A549 (cell line): ENCODE measurements at regions not wholly inside any gene's neighbourhood (a gene's known extent, or its start where the extent isn't known, plus 50 kb on each side); places are given as distances from the start of the nearest gene placed in this dataset.

ENCODE experiments used
- ATAC-seq, 2 experiments: fragments of 200-7000 bp in 1 of 2; fragments of >200 bp in 1 of 2; cut with Nextera tagmentation in 1 of 2; cut with Tn5 transposase in 1 of 2; 3 replicates each; pipeline versions ENCODE4 v1.8.0 to v1.9.1; 2018 to 2020; ENCODE audit warnings: mild to moderate bottlenecking in 1 of 2, moderate library complexity in 1 of 2
- CTCF ChIA-PET: fragments of 300-600 bp; sonication (Branson Sonifier 250); formaldehyde crosslinking; extraction: SDS; loops from one replicate; lab custom pipeline; 2021; ENCODE audit warnings: antibody characterized with exemption, inconsistent platforms; lab: Yijun Ruan, JAX
- POLR2A ChIA-PET: fragments of 350-600 bp; formaldehyde crosslinking; extraction: SDS; loops from one replicate; lab custom pipeline; 2021; ENCODE audit warnings: antibody characterized with exemption, inconsistent platforms; lab: Yijun Ruan, JAX
- DNase-seq, 2 experiments: peaks; one replicate each; pipeline versions ENCODE4 v3.0.0 to v3.0.0-alpha.2; 2011 to 2016; ENCODE audit warnings: low read depth in 1 of 2, low spot score in 1 of 2
- FAIRE-seq: peaks from 2 replicates; lab custom pipeline; 2011; peaks lifted over from hg19 to GRCh38; lab: Jason Lieb, UNC
- H3K27ac ChIP-seq, 2 experiments: fragments of >200 bp; sonication (Bioruptor Twin); formaldehyde crosslinking; 3 replicates each; pipeline ENCODE4 v1.5.1; 2016 to 2017
- H3K4me1 ChIP-seq: fragments of >200 bp; sonication (Bioruptor Twin); formaldehyde crosslinking; 3 replicates; pipeline ENCODE4 v1.6.1; 2016
- H3K4me2 ChIP-seq: fragments of >200 bp; sonication (Bioruptor Twin); formaldehyde crosslinking; 3 replicates; pipeline ENCODE4 v1.6.1; 2016
- H3K4me3 ChIP-seq: fragments of >200 bp; sonication (Bioruptor Twin); formaldehyde crosslinking; 3 replicates; pipeline ENCODE4 v1.5.1; 2016
- H3K9me3 ChIP-seq: fragments of >200 bp; sonication (Bioruptor Twin); formaldehyde crosslinking; 3 replicates; pipeline ENCODE4 v1.6.1; 2016
- CBX2 ChIP-seq: fragments of 200-600 bp; sonication (generic); IDR thresholded peaks from 2 replicates; pipeline ENCODE4 v1.6.1; 2016; ENCODE audit warnings: low read depth, mild to moderate bottlenecking, borderline replicate concordance
- CBX8 ChIP-seq: fragments of 200-600 bp; sonication (generic); IDR thresholded peaks from 2 replicates; pipeline ENCODE4 v1.6.1; 2016
- CHD2 ChIP-seq: fragments of 150-350 bp; IDR thresholded peaks from 2 replicates; pipeline ENCODE4 v1.6.1; 2014; ENCODE audit warnings: low read length; ENCODE audit not compliant: partially characterized antibody
- EHF ChIP-seq: fragments of 250-450 bp; sonication (Bioruptor Pico); IDR thresholded peaks from 2 replicates; pipeline ENCODE4 v1.5.0; 2020; ENCODE audit warnings: mild to moderate bottlenecking
- EHMT2 ChIP-seq: fragments of 200-600 bp; sonication (generic); IDR thresholded peaks from 2 replicates; pipeline ENCODE4 v1.6.1; 2016; ENCODE audit warnings: antibody characterized with exemption, low read depth, mild to moderate bottlenecking, moderate library complexity
- EP300 ChIP-seq, 2 experiments: fragments of >200 bp; sonication (Bioruptor Twin); formaldehyde crosslinking; IDR thresholded peaks; 2 replicates in 1 of 2; 3 replicates in 1 of 2; pipeline ENCODE4 v1.6.1; 2016 to 2017
- ESRRA ChIP-seq: fragments of 150-350 bp; IDR thresholded peaks from 2 replicates; pipeline ENCODE4 v1.6.1; 2014; ENCODE audit warnings: mild to moderate bottlenecking, low read length, borderline replicate concordance
- HDAC2 ChIP-seq: fragments of 200-600 bp; sonication (generic); IDR thresholded peaks from 2 replicates; pipeline ENCODE4 v1.6.1; 2016
- HOXA7 ChIP-seq: fragments of 250-450 bp; sonication (Bioruptor Pico); IDR thresholded peaks from 2 replicates; pipeline ENCODE4 v1.5.0; 2020; ENCODE audit warnings: mild to moderate bottlenecking, moderate library complexity
- HOXB5 ChIP-seq: fragments of 250-450 bp; sonication (Bioruptor Pico); IDR thresholded peaks from 2 replicates; pipeline ENCODE4 v1.5.0; 2020; ENCODE audit warnings: mild to moderate bottlenecking, moderate library complexity
- KDM1A ChIP-seq: fragments of 200-600 bp; sonication (generic); IDR thresholded peaks from 2 replicates; pipeline ENCODE4 v1.6.1; 2016; ENCODE audit warnings: low read depth, mild to moderate bottlenecking
- MAFK ChIP-seq: fragments of 450-650 bp; IDR thresholded peaks from 2 replicates; pipeline ENCODE4 v1.6.1; 2014; ENCODE audit not compliant: partially characterized antibody
- MYC ChIP-seq: IDR thresholded peaks from 2 replicates; pipeline ENCODE4 v1.6.1; 2012; ENCODE audit warnings: mild to moderate bottlenecking, inconsistent platforms, low read length, improper control_type of control experiment, borderline replicate concordance
- NPAS2 ChIP-seq: fragments of 250-450 bp; sonication (Bioruptor Pico); IDR thresholded peaks from 2 replicates; pipeline ENCODE4 v1.8.0; 2022; ENCODE audit warnings: mild to moderate bottlenecking, moderate library complexity, borderline replicate concordance
- POLR2A ChIP-seq: IDR thresholded peaks from 2 replicates; pipeline ENCODE4 v1.6.1; 2012; ENCODE audit warnings: mild to moderate bottlenecking, low read length
- POLR2AphosphoS2 ChIP-seq: conservative IDR thresholded peaks from 2 replicates; pipeline ENCODE4 v1.6.1; 2012; ENCODE audit warnings: low read length, improper control_type of control experiment, inconsistent platforms
- RARB ChIP-seq: fragments of 250-450 bp; sonication (Bioruptor Pico); IDR thresholded peaks from 2 replicates; pipeline ENCODE4 v1.8.0; 2021; ENCODE audit warnings: mild to moderate bottlenecking, moderate library complexity
- SMC3 ChIP-seq: fragments of >200 bp; sonication (Bioruptor Twin); formaldehyde crosslinking; IDR thresholded peaks from 3 replicates; pipeline ENCODE4 v1.6.1; 2018; ENCODE audit warnings: inconsistent platforms
- SREBF2 ChIP-seq: fragments of 450-650 bp; IDR thresholded peaks from 2 replicates; pipeline ENCODE4 v1.6.1; 2014; ENCODE audit warnings: mild to moderate bottlenecking, moderate library complexity
- TFCP2L1 ChIP-seq: fragments of 250-450 bp; sonication (Bioruptor Pico); IDR thresholded peaks from 2 replicates; pipeline ENCODE4 v1.5.0; 2021; ENCODE audit warnings: mild to moderate bottlenecking
- ZFP36 ChIP-seq: fragments of 450-650 bp; IDR thresholded peaks from 2 replicates; pipeline ENCODE4 v1.6.1; 2014; ENCODE audit warnings: borderline replicate concordance; ENCODE audit not compliant: partially characterized antibody
- ZNF302 ChIP-seq: fragments of 250-450 bp; sonication (Bioruptor Pico); IDR thresholded peaks from 2 replicates; pipeline ENCODE4 v1.9.0; 2021; ENCODE audit warnings: inconsistent platforms, mild to moderate bottlenecking, moderate library complexity
- ZSCAN20 ChIP-seq: fragments of 250-450 bp; sonication (Bioruptor Pico); IDR thresholded peaks from 2 replicates; pipeline ENCODE4 v1.8.0; 2022; ENCODE audit warnings: mild to moderate bottlenecking, moderate library complexity
- WGBS: methylation state at CpG from one replicate; pipeline ENCODE4 v1.1.6; 2017; ENCODE audit errors: missing lambda C conversion rate; 5-methylcytosine and 5-hydroxymethylcytosine counted together
- TF ChIP-seq, protein P1 (sequence below): fragments of 200-600 bp; sonication (generic); IDR thresholded peaks from 2 replicates; pipeline ENCODE4 v1.6.1; 2016; ENCODE audit warnings: antibody characterized with exemption, mild to moderate bottlenecking, moderate library complexity
- TF ChIP-seq, protein P2 (sequence below): IDR thresholded peaks from 2 replicates; pipeline ENCODE4 v1.6.1; 2012
- TF ChIP-seq, protein P3 (sequence below): fragments of >200 bp; sonication (Bioruptor Twin); formaldehyde crosslinking; IDR thresholded peaks from 3 replicates; pipeline ENCODE4 v1.6.1; 2016
- TF ChIP-seq, protein P4 (sequence below): IDR thresholded peaks from 2 replicates; pipeline ENCODE4 v1.6.1; 2012

DNA sequence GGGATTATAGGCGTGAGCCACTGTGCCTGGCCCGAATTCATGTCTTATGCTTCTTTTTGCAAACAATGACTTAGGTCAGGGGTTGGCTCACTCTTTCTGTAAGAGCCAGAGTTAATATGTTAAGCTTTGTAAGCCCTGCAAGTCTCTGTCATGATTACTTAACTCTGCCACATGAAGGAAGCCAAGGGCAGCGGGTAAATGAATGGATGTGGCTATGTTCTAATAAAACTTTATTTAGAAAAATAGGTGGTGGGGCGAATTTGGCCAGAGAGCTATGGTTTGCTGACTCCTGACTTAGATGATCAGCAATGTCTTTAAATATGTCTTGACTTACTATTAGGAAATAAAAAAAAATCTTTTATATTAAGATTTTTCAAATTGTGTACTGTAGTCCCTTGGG, 114.9 kb upstream of the ZFP64 start:
- no peak for ATAC-seq
- ChIA-PET CTCF (interaction anchor here (0.8 kb wide), 1 partner anchor 32 kb away, joined by 3 read pairs; no protein-coding TSS in a partner anchor), POLR2A (no interaction called here)

DNA sequence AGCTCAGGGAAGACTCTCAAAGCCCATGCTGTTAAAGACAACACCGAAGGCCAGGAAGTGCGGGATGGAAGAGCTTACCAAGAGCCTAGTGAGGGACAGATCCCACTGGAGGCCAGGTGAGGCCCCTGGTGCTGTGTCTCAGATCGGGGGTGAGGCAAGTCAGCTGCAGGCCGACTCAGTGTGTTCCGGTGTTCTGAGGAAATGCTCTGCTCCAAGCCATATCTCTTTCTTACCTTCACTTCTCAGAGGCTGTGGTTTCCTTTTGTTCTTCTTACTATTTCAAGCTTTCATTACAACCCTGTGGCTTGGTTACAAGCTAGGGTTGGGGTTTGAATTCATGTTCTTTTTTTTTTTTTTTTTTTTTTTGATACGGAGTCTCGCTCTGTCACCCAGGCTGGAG, 114.3 kb upstream of the ZFP64 start:
- DNase-seq = no peak
- TF ChIP-seq, protein P1, sequence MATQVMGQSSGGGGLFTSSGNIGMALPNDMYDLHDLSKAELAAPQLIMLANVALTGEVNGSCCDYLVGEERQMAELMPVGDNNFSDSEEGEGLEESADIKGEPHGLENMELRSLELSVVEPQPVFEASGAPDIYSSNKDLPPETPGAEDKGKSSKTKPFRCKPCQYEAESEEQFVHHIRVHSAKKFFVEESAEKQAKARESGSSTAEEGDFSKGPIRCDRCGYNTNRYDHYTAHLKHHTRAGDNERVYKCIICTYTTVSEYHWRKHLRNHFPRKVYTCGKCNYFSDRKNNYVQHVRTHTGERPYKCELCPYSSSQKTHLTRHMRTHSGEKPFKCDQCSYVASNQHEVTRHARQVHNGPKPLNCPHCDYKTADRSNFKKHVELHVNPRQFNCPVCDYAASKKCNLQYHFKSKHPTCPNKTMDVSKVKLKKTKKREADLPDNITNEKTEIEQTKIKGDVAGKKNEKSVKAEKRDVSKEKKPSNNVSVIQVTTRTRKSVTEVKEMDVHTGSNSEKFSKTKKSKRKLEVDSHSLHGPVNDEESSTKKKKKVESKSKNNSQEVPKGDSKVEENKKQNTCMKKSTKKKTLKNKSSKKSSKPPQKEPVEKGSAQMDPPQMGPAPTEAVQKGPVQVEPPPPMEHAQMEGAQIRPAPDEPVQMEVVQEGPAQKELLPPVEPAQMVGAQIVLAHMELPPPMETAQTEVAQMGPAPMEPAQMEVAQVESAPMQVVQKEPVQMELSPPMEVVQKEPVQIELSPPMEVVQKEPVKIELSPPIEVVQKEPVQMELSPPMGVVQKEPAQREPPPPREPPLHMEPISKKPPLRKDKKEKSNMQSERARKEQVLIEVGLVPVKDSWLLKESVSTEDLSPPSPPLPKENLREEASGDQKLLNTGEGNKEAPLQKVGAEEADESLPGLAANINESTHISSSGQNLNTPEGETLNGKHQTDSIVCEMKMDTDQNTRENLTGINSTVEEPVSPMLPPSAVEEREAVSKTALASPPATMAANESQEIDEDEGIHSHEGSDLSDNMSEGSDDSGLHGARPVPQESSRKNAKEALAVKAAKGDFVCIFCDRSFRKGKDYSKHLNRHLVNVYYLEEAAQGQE = no peak
- TF ChIP-seq ZNF302 (CRISPR knock-in tag) = no peak
- no peak for TF ChIP-seq EHMT2
- TF ChIP-seq HOXA7 (CRISPR knock-in tag) = no peak
- TF ChIP-seq, protein P2, sequence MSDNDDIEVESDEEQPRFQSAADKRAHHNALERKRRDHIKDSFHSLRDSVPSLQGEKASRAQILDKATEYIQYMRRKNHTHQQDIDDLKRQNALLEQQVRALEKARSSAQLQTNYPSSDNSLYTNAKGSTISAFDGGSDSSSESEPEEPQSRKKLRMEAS = no peak
- TF ChIP-seq NPAS2 (CRISPR knock-in tag) = no peak
- TF ChIP-seq EP300 (IDR thresholded peaks at IDR 0.05) = no peak
- no peak for TF ChIP-seq KDM1A
- no peak for TF ChIP-seq CBX2
- TF ChIP-seq TFCP2L1 = no peak
- no peak for TF ChIP-seq MAFK
- no peak for TF ChIP-seq EHF (CRISPR knock-in tag)
- no peak for TF ChIP-seq ZFP36
- no peak for TF ChIP-seq RARB (CRISPR knock-in tag)
- no peak for TF ChIP-seq POLR2AphosphoS2
- TF ChIP-seq, protein P3, sequence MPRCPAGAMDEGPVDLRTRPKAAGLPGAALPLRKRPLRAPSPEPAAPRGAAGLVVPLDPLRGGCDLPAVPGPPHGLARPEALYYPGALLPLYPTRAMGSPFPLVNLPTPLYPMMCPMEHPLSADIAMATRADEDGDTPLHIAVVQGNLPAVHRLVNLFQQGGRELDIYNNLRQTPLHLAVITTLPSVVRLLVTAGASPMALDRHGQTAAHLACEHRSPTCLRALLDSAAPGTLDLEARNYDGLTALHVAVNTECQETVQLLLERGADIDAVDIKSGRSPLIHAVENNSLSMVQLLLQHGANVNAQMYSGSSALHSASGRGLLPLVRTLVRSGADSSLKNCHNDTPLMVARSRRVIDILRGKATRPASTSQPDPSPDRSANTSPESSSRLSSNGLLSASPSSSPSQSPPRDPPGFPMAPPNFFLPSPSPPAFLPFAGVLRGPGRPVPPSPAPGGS = no peak
- TF ChIP-seq, all 56 proteins: peak for 0
- ChIA-PET CTCF (interaction anchor here (0.8 kb wide), 1 partner anchor 31 kb away, joined by 3 read pairs; no protein-coding TSS in a partner anchor), POLR2A (interaction anchor here (0.6 kb wide), 1 partner anchor 1651 kb away, joined by 3 read pairs; no protein-coding TSS in a partner anchor)
- ATAC-seq (no peak), FAIRE-seq (no peak)
- WGBS = 58% methylated on average over 7 of the region's 7 CpGs
- no peaks in the 10 kb centered on the region for H3K9me3 ChIP-seq
- H3K4me3 ChIP-seq = no peak overlapping the region
- no peak overlapping the region for H3K4me2 ChIP-seq
- no peak overlapping the region for H3K27ac ChIP-seq
- H3K4me1 ChIP-seq = no peaks in the 10 kb centered on the region

More for the DNA sequence above, 114.9 kb upstream of the ZFP64 start:
- Histone ChIP-seq H3K4me3 (no peak overlapping the region), H3K9me3 (no peaks in the 10 kb centered on the region), H3K4me1 (no peaks in the 10 kb centered on the region), H3K4me2 (no peak overlapping the region), H3K27ac (no peak overlapping the region)
- 39% methylated on average over 4 of the region's 4 CpGs for WGBS
- TF ChIP-seq, protein P4, sequence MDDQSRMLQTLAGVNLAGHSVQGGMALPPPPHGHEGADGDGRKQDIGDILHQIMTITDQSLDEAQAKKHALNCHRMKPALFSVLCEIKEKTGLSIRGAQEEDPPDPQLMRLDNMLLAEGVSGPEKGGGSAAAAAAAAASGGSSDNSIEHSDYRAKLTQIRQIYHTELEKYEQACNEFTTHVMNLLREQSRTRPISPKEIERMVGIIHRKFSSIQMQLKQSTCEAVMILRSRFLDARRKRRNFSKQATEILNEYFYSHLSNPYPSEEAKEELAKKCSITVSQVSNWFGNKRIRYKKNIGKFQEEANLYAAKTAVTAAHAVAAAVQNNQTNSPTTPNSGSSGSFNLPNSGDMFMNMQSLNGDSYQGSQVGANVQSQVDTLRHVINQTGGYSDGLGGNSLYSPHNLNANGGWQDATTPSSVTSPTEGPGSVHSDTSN = no peak
- TF ChIP-seq SMC3 (no peak), SREBF2 (no peak), HDAC2 (no peak), KDM1A (no peak), CHD2 (no peak), MAFK (no peak), HOXB5 (CRISPR knock-in tag) (no peak), EP300 (IDR thresholded peaks at IDR 0.05) (no peak), POLR2A (no peak), ESRRA (no peak), CBX8 (no peak), MYC (no peak), ZSCAN20 (CRISPR knock-in tag) (no peak)
- TF ChIP-seq, protein P1 = no peak
- FAIRE-seq = no peak
- no peak for DNase-seq
